Left renal cortex interstitium (tissue), 4 donors: ENCODE measurements at regions not wholly inside any gene's neighbourhood (a gene's known extent, or its start where the extent isn't known, plus 50 kb on each side); places are given as distances from the start of the nearest gene placed in this dataset.
"Not testable (repeated sequence)": the region's sequence is repeated elsewhere in the genome, so short reads cannot be mapped to it uniquely, and the experiment has no call there.

Experiments
- DNase-seq, 4 donors: peaks; one replicate each; pipeline ENCODE4 v3.0.0-alpha.2; 2013; ENCODE audit warnings: low read depth in 4 of 4, low spot score in 2 of 4, missing footprints in 1 of 4

- no peak for DNase-seq
Observed at GRCh38 chr3:177249203-177249602, 51.9 kb upstream of the TBL1XR1 start.

- peak in 1 of 4 donors; percentile 24 for DNase-seq
Observed at GRCh38 chr3:177250151-177250550, 52.9 kb upstream of the TBL1XR1 start.

- DNase-seq = no peak
Observed at GRCh38 chr3:177251755-177252154, 54.5 kb upstream of the TBL1XR1 start.

DNA sequence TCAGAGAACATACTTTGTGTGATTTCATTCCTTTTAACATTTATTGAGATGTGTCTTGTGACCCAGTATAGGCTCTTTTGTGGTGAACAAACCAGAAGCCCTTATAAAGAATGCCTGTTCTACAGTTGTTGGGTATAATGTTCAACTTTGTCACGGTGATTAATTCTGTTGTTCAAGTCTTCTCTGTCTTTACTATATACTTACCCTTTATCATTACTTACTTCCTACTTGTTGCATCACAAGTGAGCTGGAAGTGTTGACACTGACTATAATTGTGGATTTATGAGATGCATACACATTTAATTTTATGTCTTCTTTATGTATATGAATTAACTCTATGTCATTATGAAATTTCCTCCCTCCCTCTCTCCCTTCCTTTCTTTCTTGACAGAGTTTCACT, 59.7 kb upstream of the TBL1XR1 start:
- DNase-seq = no peak

- no peak for DNase-seq
Observed at GRCh38 chr3:177257625-177258024, 60.3 kb upstream of the TBL1XR1 start.

DNA sequence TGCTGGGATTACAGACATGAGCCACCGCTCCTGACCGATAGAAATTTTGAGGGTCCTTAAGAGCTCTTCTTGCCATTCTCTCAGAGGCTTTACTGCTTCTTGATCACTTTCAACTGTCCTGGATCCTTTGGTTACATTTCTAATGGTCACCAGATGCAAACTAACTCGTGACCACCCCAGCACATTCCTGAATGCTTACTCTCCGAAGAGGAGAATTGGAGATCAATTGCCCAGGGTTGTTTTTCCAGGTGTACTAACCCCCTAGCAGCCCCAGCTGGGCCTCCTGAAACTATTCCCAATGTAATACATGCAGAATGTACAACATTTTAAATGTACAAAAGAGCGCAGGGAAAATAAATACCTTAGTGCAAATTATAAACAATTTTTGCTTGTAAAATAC, 65.1 kb upstream of the TBL1XR1 start:
- DNase-seq = no peak

DNA sequence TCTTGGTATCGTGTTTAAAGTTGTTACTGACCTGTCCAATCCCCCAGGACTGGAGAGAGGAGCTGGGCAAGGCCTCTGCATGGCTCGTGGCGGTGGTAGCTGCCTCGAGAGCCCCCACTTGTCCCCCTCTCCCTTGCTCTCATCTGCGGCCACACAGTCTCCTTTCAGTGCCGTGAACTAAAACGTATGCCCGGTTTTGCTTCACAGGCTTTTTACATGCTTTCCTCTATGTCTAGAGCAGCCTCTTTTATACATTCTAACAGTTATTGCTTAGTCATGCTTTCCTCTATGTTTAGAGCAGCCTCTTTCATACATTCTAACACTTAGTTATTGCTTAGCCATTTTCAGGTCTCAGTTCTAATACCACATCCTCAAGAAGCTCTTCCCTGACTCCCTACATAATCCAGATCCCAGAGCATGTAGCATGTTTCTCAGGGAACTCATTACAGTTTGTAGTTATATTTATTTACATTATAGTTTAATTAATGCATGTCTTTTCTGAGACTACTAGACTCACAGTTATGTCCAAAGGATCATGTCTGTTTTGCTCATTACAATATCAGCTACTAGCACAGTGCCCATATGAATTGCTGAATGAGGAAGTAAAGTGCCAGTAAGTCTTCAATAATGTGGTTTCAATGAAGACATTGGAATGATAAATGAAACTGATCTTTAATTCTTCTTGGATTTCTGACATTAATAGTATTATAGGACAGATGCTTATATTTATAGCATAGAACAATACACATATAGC, 66.5 kb upstream of the TBL1XR1 start:
- DNase-seq = no peak

DNA sequence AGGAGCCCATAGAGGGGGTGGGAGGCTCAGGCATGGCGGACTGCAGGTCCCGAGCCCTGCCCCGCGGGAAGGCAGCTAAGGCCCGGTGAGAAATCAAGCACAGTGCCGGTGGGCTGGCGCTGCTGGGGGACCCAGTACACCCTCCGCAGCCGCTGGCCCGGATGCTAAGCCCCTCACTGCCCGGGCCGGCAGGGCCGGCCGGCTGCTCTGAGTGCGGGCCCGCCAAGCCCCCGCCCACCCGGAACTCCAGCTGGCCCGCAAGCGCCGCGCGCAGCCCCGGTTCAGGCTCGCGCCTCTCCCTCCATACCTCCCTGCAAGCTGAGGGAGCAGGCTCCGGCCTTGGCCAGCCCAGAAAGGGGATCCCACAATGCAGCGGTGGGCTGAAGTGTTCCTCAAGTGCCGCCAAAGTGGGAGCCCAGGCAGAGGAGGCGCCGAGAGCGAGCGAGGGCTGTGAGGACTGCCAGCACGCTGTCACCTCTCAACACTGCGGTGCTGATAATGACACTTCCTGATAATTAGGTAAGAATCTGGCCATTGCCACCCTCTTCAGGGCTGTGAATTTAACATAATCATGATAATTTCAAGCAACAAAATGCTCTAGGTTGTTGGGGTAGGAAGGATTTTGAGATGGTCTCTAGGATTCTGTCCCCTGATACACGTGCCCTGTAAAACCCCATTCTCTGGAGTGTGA, 74.7 kb upstream of the TBL1XR1 start:
- not testable (repeated sequence) for DNase-seq

DNA sequence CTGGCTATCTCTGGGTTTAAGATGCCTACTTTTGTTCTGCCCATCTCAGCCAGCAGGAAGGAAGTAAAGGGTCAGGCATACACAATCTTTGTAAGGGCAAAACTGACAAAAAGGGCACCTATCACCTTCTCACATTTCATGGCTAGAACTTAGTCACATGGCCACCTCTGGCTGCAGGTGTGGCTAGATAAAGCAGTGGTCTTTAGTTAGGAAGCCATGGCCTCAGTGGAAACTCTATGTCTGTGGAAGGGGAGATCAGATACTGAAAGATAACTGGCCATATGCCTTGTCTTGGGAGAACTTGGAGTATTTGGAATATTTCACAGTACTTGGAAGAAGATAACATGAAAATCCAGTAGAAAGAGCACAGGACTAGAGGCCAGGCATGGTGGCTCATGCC, 80.7 kb upstream of the TBL1XR1 start:
- DNase-seq = no peak

DNA sequence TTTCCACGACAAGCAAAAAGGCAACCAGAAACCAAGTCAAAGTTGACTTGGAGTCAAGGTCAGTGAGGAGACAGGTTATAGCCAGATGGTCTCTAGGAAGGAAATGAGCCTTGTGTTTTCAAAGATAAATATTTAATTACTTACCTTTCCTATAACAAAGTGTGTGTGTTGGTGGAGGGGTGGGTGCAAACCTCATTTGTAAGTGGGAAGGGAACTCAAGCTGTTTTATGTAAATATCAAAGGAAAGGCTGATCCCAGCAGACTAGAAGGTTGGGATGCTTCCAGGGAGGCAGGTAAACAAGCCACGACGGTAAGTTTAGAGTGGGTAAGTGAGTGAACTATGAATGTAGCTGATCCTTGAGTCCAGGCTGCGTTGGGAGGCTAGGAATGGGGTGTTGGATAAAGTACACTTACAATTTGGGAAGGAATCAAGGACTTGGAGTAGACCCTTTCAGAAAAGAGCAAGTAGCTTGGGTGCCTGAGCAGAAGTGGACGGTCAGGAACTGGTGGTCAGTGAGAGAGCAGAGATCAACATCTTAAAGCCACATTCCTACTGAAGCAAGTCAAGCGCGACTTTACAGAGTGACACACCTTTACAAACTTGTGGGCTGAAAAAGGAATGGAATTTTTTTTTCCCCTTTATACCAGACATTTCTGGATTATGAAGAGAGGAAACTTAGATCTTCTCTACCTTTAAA, 82.0 kb upstream of the TBL1XR1 start:
- no peak for DNase-seq

DNA sequence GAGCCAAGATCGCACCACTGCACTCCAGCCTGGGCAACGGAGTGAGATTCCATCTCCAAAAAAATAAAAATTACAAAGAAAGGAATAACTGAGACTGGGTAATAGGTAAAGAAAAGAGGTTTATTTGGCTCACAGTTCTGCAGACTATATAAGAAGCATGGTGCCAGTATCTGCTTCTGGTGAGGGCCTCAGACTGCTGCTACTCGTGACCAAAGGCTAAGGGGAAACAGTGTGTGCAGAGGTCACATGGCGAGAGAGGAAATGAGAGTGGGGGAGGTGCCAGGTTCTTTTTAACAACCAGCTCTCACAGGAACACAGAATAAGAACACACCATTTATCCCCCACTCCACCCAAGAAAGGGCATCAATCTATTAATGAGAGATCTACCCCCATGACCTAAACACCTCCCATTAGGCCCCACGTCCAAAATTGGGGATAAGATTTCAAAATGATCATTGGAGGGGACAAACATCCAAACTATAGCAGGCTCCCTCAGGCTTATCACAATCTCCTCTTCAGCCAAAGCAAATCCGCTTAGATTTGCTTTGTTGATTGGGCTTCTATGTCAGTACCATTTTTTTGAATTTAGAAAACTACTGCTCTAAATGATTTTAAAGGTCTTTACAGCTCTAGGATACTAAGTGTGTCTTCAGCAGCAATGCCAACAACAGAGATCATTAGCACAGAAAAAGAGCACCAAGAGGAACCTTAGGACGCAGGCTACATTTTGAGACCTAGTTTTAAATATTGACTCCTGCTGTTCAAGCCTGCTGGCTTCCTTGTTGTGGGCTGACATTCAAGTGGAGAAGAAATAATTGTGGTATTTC, 84.2 kb upstream of the TBL1XR1 start:
- no peak for DNase-seq

- no peak for DNase-seq
Observed at GRCh38 chr3:177282119-177282655, 84.9 kb upstream of the TBL1XR1 start.

- DNase-seq = no peak
Observed at GRCh38 chr3:177283983-177284382, 86.7 kb upstream of the TBL1XR1 start.

DNA sequence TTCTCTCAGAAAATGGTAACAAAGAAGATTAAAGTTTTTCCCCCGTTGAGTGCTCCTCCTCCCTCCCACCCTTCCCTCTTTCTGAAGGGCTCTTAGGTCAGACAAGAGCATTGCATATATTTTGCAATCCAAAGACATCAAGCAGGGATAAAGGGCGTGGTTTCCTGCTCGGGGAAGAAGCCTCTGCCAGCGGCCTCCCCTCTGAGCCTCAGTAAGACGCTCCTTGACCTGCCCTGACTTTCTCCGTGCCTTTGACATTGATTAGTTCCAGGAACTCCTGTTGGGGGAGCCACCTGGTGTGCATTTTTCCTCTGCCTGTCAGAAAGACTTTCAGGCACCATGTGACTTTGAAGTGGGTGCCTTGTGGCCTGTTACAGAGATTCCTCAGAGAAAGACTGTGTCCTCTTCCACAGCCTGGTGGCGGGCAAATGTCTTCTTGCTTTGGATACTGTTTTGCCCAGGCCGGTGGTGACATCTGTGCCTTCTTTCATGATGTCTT, 87.2 kb upstream of the TBL1XR1 start:
- DNase-seq = no peak

DNA sequence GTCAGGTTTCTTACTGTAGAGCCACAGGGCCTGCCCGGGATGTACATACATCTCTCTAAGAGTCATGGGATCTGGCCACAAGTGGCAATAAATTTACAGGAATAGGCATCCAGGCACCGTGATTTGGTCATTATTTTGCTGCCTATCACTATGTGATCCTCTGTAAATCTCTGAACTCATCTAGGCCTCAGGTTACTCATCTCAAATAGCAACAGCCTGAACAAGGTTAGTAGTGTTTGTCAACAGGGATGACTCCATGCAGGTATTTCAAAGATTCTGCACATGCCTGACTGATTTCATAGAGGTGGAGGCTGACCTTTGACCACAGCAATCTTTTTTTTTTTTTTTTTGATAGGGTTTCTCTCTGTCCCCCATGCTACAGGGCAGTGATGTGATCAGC, 88.8 kb upstream of the TBL1XR1 start:
- no peak for DNase-seq

GRCh38 chr3:177287231-177287630, 89.9 kb upstream of the TBL1XR1 start:
- no peak for DNase-seq

- DNase-seq = no peak
Observed at GRCh38 chr3:177290633-177291032, 93.4 kb upstream of the TBL1XR1 start.

DNA sequence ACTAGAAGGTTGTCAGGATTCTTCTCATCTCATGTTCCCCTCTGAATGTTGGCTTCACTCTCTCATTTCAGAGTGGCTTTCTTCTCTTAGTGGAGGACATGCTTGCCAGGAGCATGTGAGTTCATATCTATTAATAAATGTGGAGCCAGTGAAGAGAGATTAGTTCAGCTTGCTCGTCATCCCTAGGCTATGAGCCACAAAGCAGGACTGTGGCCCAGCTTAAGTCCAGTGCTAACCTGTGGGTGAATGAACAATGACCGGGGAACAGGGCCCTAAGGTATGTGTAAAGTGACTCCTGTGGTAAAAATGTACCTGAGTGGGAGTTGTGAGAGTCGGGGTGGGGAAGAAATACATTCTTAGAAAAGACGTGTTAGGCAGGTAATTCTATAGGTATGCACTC, 96.9 kb upstream of the TBL1XR1 start:
- no peak for DNase-seq

DNA sequence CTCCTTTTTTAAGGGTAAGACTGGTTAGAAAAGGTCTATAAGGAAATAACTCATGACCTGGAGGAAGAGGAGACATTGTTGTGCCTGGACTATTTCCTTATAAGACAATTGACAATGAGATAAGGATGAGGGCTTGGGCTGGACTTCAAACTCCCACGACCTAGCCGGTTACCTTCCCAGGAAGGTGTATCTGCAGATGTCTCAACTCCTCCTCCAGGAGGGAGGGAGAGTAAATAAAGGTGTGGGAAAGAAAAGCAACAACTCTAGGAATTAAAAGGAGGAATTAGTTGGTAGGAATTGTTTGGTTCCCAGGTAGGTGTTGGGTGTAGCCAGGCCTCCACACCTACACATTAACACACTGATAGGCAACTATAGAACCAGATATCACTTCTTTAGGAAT, 97.8 kb upstream of the TBL1XR1 start:
- DNase-seq = no peak

DNA sequence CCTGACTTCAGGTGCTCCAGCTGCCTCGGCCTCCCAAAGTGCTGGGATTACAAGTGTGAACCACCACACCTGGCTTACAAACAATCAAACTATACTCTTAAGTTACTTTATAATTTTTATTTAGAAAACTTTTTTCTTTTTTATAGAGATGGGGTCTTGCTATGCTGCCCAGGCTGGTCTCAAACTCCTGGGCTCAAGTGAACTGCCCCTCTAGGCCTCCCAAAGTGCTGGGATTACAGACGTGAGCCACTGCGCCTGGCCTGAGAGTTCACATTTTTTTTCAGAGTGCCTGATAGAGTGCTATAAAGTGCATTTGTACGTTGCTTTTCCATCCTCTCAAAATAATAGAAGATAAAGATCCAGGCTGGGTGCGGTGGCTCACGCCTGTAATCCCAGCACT, 102.0 kb upstream of the TBL1XR1 start:
- no peak for DNase-seq
